ENCODE measurements at regions not wholly inside any gene's neighbourhood (a gene's known extent, or its start where the extent isn't known, plus 50 kb on each side); places are given as distances from the start of the nearest gene placed in this dataset.

DNA sequence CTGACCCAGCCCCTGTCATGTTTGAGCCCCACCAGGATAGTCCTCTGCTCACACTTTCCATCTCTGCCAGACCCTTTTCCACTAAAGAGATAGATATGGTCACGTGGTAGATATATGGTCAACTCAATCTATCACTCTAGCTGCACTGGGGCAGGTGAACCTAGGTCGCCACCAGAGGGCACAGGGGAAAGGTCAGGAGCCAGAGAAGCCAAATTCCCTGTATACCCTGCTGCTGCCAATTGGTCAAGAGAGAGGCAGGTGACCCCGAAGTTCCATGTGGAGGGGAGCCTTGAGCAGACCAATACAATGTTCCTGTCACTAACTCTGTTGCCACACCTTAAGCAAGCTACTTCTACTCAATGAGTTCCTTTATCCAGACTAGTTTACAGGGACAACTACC lies 101.1 kb upstream of the GALNT18 start:
- no peaks in the 10 kb centered on the region for H3K9me3 ChIP-seq (replicated peaks in 1 of 2; ENCODE audit: control insufficient read depth in 2 of 2, insufficient read depth in 1 of 2, low read depth in 1 of 2, low read length in 2 of 2)
- no peak overlapping the region for H2BK120ac ChIP-seq (ENCODE audit: low read depth, low read length)
- H3K4ac ChIP-seq (ENCODE audit: low read length) = no peak overlapping the region
- no peak overlapping the region for H2AFZ ChIP-seq (ENCODE audit: low read length)
- H3K9ac ChIP-seq (ENCODE audit: low read depth, low read length, poor library complexity) = no peak overlapping the region
- H3K18ac ChIP-seq (ENCODE audit: low read length) = no peak overlapping the region
- peaks cover 2% of the 10 kb centered on the region for H3K79me1 ChIP-seq (ENCODE audit: low read depth, low read length)
- no peak overlapping the region for H3K23ac ChIP-seq (ENCODE audit: low read depth, low read length, poor library complexity)
- DNase-seq (ENCODE audit: low spot score) = no peak
- no peak overlapping the region for H3K27ac ChIP-seq (replicated peaks; ENCODE audit: low read length)
- no peaks in the 10 kb centered on the region for H3K4me1 ChIP-seq (ENCODE audit: control insufficient read depth in 2 of 2, insufficient read depth in 1 of 2, low read depth in 1 of 2, low read length in 2 of 2)
- H3K4me2 ChIP-seq (ENCODE audit: insufficient read depth, low read length, poor library complexity, severe bottlenecking) = no peak overlapping the region
- no peak overlapping the region for H3K4me3 ChIP-seq (ENCODE audit: low read length in 2 of 2)
- peaks cover 0 to 2% (median 0%) of the 10 kb centered on the region in 3 experiments for H3K27me3 ChIP-seq (ENCODE audit: control insufficient read depth in 3 of 3, insufficient read depth in 3 of 3, low read depth in 1 of 3, low read length in 3 of 3)
- H3K14ac ChIP-seq (ENCODE audit: low read length) = no peak overlapping the region
- no peak overlapping the region for H2BK15ac ChIP-seq (ENCODE audit: low read length)
- H2BK12ac ChIP-seq (ENCODE audit: low read length) = no peak overlapping the region
- H4K91ac ChIP-seq (ENCODE audit: low read depth, low read length, poor library complexity) = no peak overlapping the region
- no peak overlapping the region for H2BK5ac ChIP-seq (ENCODE audit: low read length)
- no peak overlapping the region for H4K8ac ChIP-seq (ENCODE audit: low read depth, low read length)
- H3K36me3 ChIP-seq (replicated peaks in 1 of 2; ENCODE audit: control insufficient read depth in 2 of 2, insufficient read depth in 2 of 2, low read length in 2 of 2) = no peaks in the 10 kb centered on the region
- no peak overlapping the region for H2AK5ac ChIP-seq (ENCODE audit: low read depth, low read length)
- no CpG with 5 or more reads among the region's 3 CpGs for WGBS, 2 donors (ENCODE audit: extremely low coverage in 2 of 2, insufficient read length in 2 of 2, insufficient replicate concordance in 1 of 2)

- no peak overlapping the region for H2AFZ ChIP-seq (ENCODE audit: low read length)
- no peak overlapping the region for H4K91ac ChIP-seq (ENCODE audit: low read depth, low read length, poor library complexity)
- H3K79me1 ChIP-seq (ENCODE audit: low read depth, low read length) = peaks cover 2% of the 10 kb centered on the region
- H3K4ac ChIP-seq (ENCODE audit: low read length) = no peak overlapping the region
- H2BK5ac ChIP-seq (ENCODE audit: low read length) = no peak overlapping the region
- no peak overlapping the region for H3K9ac ChIP-seq (ENCODE audit: low read depth, low read length, poor library complexity)
- no peak overlapping the region for H3K14ac ChIP-seq (ENCODE audit: low read length)
- H3K27ac ChIP-seq (replicated peaks; ENCODE audit: low read length) = no peak overlapping the region
- no peak overlapping the region for H4K8ac ChIP-seq (ENCODE audit: low read depth, low read length)
- no peaks in the 10 kb centered on the region for H3K4me1 ChIP-seq (ENCODE audit: control insufficient read depth in 2 of 2, insufficient read depth in 1 of 2, low read depth in 1 of 2, low read length in 2 of 2)
- H2BK120ac ChIP-seq (ENCODE audit: low read depth, low read length) = no peak overlapping the region
- H3K9me3 ChIP-seq (replicated peaks in 1 of 2; ENCODE audit: control insufficient read depth in 2 of 2, insufficient read depth in 1 of 2, low read depth in 1 of 2, low read length in 2 of 2) = peaks cover 0 to 2% of the 10 kb centered on the region in 2 donors
- H3K4me3 ChIP-seq (ENCODE audit: low read length in 2 of 2) = no peak overlapping the region
- no peak overlapping the region for H2AK5ac ChIP-seq (ENCODE audit: low read depth, low read length)
- no peak overlapping the region for H2BK15ac ChIP-seq (ENCODE audit: low read length)
- no peak for DNase-seq (ENCODE audit: low spot score)
- H3K36me3 ChIP-seq (replicated peaks in 1 of 2; ENCODE audit: control insufficient read depth in 2 of 2, insufficient read depth in 2 of 2, low read length in 2 of 2) = no peaks in the 10 kb centered on the region
- H3K4me2 ChIP-seq (ENCODE audit: insufficient read depth, low read length, poor library complexity, severe bottlenecking) = no peak overlapping the region
- no peak overlapping the region for H3K23ac ChIP-seq (ENCODE audit: low read depth, low read length, poor library complexity)
- H3K18ac ChIP-seq (ENCODE audit: low read length) = no peak overlapping the region
- peaks cover 0 to 2% (median 0%) of the 10 kb centered on the region in 3 experiments for H3K27me3 ChIP-seq (ENCODE audit: control insufficient read depth in 3 of 3, insufficient read depth in 3 of 3, low read depth in 1 of 3, low read length in 3 of 3)
- WGBS, 2 donors (ENCODE audit: extremely low coverage in 2 of 2, insufficient read length in 2 of 2, insufficient replicate concordance in 1 of 2) = no CpG with 5 or more reads among the region's 3 CpGs
- no peak overlapping the region for H2BK12ac ChIP-seq (ENCODE audit: low read length)
These were observed 100.4 kb upstream of the GALNT18 start for GRCh38 chr11:11722246-11722645.

GRCh38 chr11:11718511-11718910 lies 96.7 kb upstream of the GALNT18 start:
- Histone ChIP-seq H3K27ac (replicated peaks; ENCODE audit: low read length) (no peak overlapping the region), H3K9ac (ENCODE audit: low read depth, low read length, poor library complexity) (no peak overlapping the region), H2BK5ac (ENCODE audit: low read length) (no peak overlapping the region), H3K79me1 (ENCODE audit: low read depth, low read length) (peaks cover 2% of the 10 kb centered on the region), H3K36me3 (replicated peaks in 1 of 2; ENCODE audit: control insufficient read depth in 2 of 2, insufficient read depth in 2 of 2, low read length in 2 of 2) (no peaks in the 10 kb centered on the region), H2BK12ac (ENCODE audit: low read length) (no peak overlapping the region), H3K18ac (ENCODE audit: low read length) (no peak overlapping the region), H4K91ac (ENCODE audit: low read depth, low read length, poor library complexity) (no peak overlapping the region), H3K14ac (ENCODE audit: low read length) (no peak overlapping the region), H3K4ac (ENCODE audit: low read length) (no peak overlapping the region), H2BK120ac (ENCODE audit: low read depth, low read length) (no peak overlapping the region), H3K4me3 (ENCODE audit: low read length in 2 of 2) (no peak overlapping the region), H3K23ac (ENCODE audit: low read depth, low read length, poor library complexity) (no peak overlapping the region), H3K27me3 (ENCODE audit: control insufficient read depth in 3 of 3, insufficient read depth in 3 of 3, low read depth in 1 of 3, low read length in 3 of 3) (peaks cover 0 to 2% (median 0%) of the 10 kb centered on the region in 3 experiments), H2AK5ac (ENCODE audit: low read depth, low read length) (no peak overlapping the region), H3K4me2 (ENCODE audit: insufficient read depth, low read length, poor library complexity, severe bottlenecking) (no peak overlapping the region), H3K4me1 (ENCODE audit: control insufficient read depth in 2 of 2, insufficient read depth in 1 of 2, low read depth in 1 of 2, low read length in 2 of 2) (no peaks in the 10 kb centered on the region), H4K8ac (ENCODE audit: low read depth, low read length) (no peak overlapping the region), H3K9me3 (replicated peaks in 1 of 2; ENCODE audit: control insufficient read depth in 2 of 2, insufficient read depth in 1 of 2, low read depth in 1 of 2, low read length in 2 of 2) (peaks cover 0 to 2% of the 10 kb centered on the region in 2 donors), H2AFZ (ENCODE audit: low read length) (no peak overlapping the region), H2BK15ac (ENCODE audit: low read length) (no peak overlapping the region)
- no CpG with 5 or more reads among the region's 3 CpGs for WGBS, 2 donors (ENCODE audit: extremely low coverage in 2 of 2, insufficient read length in 2 of 2, insufficient replicate concordance in 1 of 2)
- DNase-seq (ENCODE audit: low spot score) = no peak

- Histone ChIP-seq H3K9ac (ENCODE audit: low read depth, low read length, poor library complexity) (no peak overlapping the region), H3K18ac (ENCODE audit: low read length) (no peak overlapping the region), H3K23ac (ENCODE audit: low read depth, low read length, poor library complexity) (no peak overlapping the region), H2AK5ac (ENCODE audit: low read depth, low read length) (no peak overlapping the region), H2BK12ac (ENCODE audit: low read length) (no peak overlapping the region), H3K4me1 (ENCODE audit: control insufficient read depth in 2 of 2, insufficient read depth in 1 of 2, low read depth in 1 of 2, low read length in 2 of 2) (no peaks in the 10 kb centered on the region), H3K4me3 (ENCODE audit: low read length in 2 of 2) (no peak overlapping the region), H2BK15ac (ENCODE audit: low read length) (no peak overlapping the region), H3K27me3 (ENCODE audit: control insufficient read depth in 3 of 3, insufficient read depth in 3 of 3, low read depth in 1 of 3, low read length in 3 of 3) (no peaks in the 10 kb centered on the region), H4K91ac (ENCODE audit: low read depth, low read length, poor library complexity) (no peak overlapping the region), H4K8ac (ENCODE audit: low read depth, low read length) (no peak overlapping the region), H2BK5ac (ENCODE audit: low read length) (no peak overlapping the region), H2AFZ (ENCODE audit: low read length) (no peak overlapping the region), H3K36me3 (replicated peaks in 1 of 2; ENCODE audit: control insufficient read depth in 2 of 2, insufficient read depth in 2 of 2, low read length in 2 of 2) (no peaks in the 10 kb centered on the region), H3K14ac (ENCODE audit: low read length) (no peak overlapping the region), H3K27ac (replicated peaks; ENCODE audit: low read length) (no peak overlapping the region), H3K4ac (ENCODE audit: low read length) (no peak overlapping the region), H3K79me1 (ENCODE audit: low read depth, low read length) (no peaks in the 10 kb centered on the region), H2BK120ac (ENCODE audit: low read depth, low read length) (no peak overlapping the region), H3K9me3 (replicated peaks in 1 of 2; ENCODE audit: control insufficient read depth in 2 of 2, insufficient read depth in 1 of 2, low read depth in 1 of 2, low read length in 2 of 2) (peaks cover 0 to 2% of the 10 kb centered on the region in 2 donors), H3K4me2 (ENCODE audit: insufficient read depth, low read length, poor library complexity, severe bottlenecking) (no peak overlapping the region)
- DNase-seq (ENCODE audit: low spot score) = no peak
- WGBS, 2 donors (ENCODE audit: extremely low coverage in 2 of 2, insufficient read length in 2 of 2, insufficient replicate concordance in 1 of 2) = no CpG with 5 or more reads among the region's 15 CpGs
These were observed 95.4 kb upstream of the GALNT18 start for GRCh38 chr11:11717064-11717725.
